ENCODE measurements at regions not wholly inside any gene's neighbourhood (a gene's known extent, or its start where the extent isn't known, plus 50 kb on each side); places are given as distances from the start of the nearest gene placed in this dataset.

DNA sequence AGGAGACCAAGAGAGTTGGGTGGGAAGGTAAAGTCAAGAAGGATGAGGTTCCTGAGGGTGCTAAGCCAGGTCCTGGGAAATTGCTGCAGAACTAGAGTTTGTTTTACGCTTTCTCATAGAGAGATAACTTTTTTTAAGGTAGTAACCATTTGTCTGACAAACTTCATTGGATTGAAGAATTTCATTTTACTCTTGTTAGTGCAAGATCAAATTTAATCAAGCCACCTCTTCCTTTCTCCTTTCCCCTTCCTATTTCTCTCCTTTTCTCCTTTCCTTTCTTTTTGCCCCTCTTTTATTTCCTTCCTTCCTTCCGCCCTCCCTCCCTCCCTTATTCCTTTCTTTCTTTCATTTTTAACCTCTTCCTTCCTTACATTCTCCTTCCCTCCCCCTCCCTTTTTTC, 65.4 kb downstream of the RDH14 start:
- Mint-ChIP-seq H3K4me1 (no peaks in the 10 kb centered on the region), H3K4me3 (no peak overlapping the region), H3K36me3 (no peaks in the 10 kb centered on the region), H3K9me3 (no peaks in the 10 kb centered on the region), H3K27ac (no peak overlapping the region), H3K27me3 (peaks cover 17 to 22% of the 10 kb centered on the region in 2 donors)
- ChIA-PET POLR2A (ENCODE audit: partially characterized antibody) (no interaction called here), CTCF (ENCODE audit: partially characterized antibody) (no interaction called here)
- Histone ChIP-seq H3K9me3 (ENCODE audit: control insufficient read depth in 1 of 2, low read length in 2 of 2) (no peaks in the 10 kb centered on the region), H3K4me3 (ENCODE audit: low read length in 2 of 2) (no peak overlapping the region), H3K36me3 (ENCODE audit: insufficient read depth, low read length) (no peaks in the 10 kb centered on the region), H3K4me1 (ENCODE audit: insufficient read depth, low read length) (no peaks in the 10 kb centered on the region), H3K27me3 (ENCODE audit: insufficient read depth, low read length) (peaks cover 4% of the 10 kb centered on the region), H3K27ac (ENCODE audit: low read depth, low read length) (no peak overlapping the region)
- no peak for DNase-seq
- intact Hi-C loops (cut with micrococcal nuclease): no loop called here

DNA sequence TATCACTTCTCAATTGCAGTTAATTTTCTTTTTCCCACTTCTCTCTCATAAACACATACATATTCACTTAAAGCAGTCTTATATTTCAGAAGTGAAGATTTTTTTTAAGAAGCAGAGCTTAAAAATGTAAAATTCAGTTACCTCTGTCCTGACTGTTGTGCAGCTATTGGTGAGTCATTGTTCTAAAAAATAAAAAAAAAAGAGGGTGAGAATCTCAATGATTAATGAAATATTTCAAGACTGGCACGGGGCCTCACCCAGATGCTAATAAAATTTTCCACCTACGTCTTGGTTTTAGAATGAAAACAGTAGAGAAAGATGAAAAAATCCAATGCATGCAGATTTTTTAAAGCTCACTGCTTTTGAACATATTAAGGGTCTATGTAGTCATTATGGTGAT, 67.7 kb downstream of the RDH14 start:
- no peaks in the 10 kb centered on the region for H3K4me1 Mint-ChIP-seq
- H3K27ac ChIP-seq (ENCODE audit: low read depth, low read length): no peak overlapping the region
- H3K27ac Mint-ChIP-seq: no peak overlapping the region
- H3K4me3 Mint-ChIP-seq: no peak overlapping the region
- peaks cover 4% of the 10 kb centered on the region for H3K27me3 ChIP-seq (ENCODE audit: insufficient read depth, low read length)
- H3K36me3 Mint-ChIP-seq: no peaks in the 10 kb centered on the region
- H3K36me3 ChIP-seq (ENCODE audit: insufficient read depth, low read length): no peaks in the 10 kb centered on the region
- no peak for DNase-seq
- no peaks in the 10 kb centered on the region for H3K4me1 ChIP-seq (ENCODE audit: insufficient read depth, low read length)
- peaks cover 15 to 22% of the 10 kb centered on the region in 2 donors for H3K27me3 Mint-ChIP-seq
- ChIA-PET POLR2A (ENCODE audit: partially characterized antibody) (no interaction called here), CTCF (ENCODE audit: partially characterized antibody) (no interaction called here)
- H3K9me3 ChIP-seq (ENCODE audit: control insufficient read depth in 1 of 2, low read length in 2 of 2): no peaks in the 10 kb centered on the region
- H3K4me3 ChIP-seq (ENCODE audit: low read length in 2 of 2): no peak overlapping the region
- intact Hi-C loops (cut with micrococcal nuclease): no loop called here
- no peaks in the 10 kb centered on the region for H3K9me3 Mint-ChIP-seq

DNA sequence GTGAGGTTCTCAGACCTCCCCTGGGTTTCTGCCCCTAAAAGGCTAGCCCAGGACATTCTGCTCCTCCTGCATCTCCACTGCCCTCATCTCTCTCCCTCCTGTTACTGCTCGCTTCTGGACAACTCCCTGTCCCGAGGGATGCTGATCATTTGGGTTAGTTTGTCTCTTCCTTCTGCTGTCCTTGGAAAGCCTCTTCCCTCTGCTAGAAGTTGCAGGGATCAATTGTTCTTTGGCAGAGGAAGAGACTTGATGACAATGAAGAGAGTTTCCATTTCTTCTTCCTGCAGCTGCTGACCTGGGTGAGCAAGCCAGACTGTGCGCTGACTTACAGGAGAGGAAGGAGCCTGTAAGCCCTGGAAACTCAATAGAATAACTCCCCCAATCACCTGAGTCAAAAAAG, 68.9 kb downstream of the RDH14 start:
- no peaks in the 10 kb centered on the region for H3K36me3 ChIP-seq (ENCODE audit: insufficient read depth, low read length)

DNA sequence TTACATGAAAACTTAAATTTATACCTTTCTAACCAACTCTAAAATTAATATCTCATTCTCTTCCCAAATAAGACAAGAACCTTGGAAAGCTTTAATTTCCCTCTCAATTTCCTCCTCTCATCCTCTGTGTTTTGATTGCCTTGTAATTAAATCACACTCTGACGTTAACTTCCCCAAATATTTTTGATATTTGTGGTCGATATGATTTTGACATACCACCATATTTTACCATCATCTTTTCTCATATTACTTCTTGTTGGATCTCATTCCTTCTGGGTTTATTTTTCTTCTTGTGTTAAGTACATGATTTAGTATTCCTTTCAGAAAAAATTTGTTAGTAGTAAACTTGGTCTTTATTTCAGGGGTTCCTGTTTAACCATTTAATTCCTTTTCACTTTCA, 69.6 kb downstream of the RDH14 start:
- no peaks in the 10 kb centered on the region for H3K9me3 ChIP-seq (ENCODE audit: control insufficient read depth in 1 of 2, low read length in 2 of 2)

More for the DNA sequence above, 68.9 kb downstream of the RDH14 start:
- DNase-seq: no peak
- Mint-ChIP-seq H3K4me3 (no peak overlapping the region), H3K36me3 (no peaks in the 10 kb centered on the region), H3K9me3 (no peaks in the 10 kb centered on the region), H3K27ac (peak overlapping the region in 1 of 7 donors; percentile 30), H3K27me3 (peaks cover 14 to 19% of the 10 kb centered on the region in 2 donors), H3K4me1 (no peaks in the 10 kb centered on the region)
- Histone ChIP-seq H3K9me3 (ENCODE audit: control insufficient read depth in 1 of 2, low read length in 2 of 2) (no peaks in the 10 kb centered on the region), H3K4me3 (ENCODE audit: low read length in 2 of 2) (no peak overlapping the region), H3K27ac (ENCODE audit: low read depth, low read length) (no peak overlapping the region), H3K4me1 (ENCODE audit: insufficient read depth, low read length) (no peaks in the 10 kb centered on the region), H3K27me3 (ENCODE audit: insufficient read depth, low read length) (peaks cover 4% of the 10 kb centered on the region)
- ChIA-PET POLR2A (ENCODE audit: partially characterized antibody) (no interaction called here), CTCF (ENCODE audit: partially characterized antibody) (no interaction called here)
- intact Hi-C loops (cut with micrococcal nuclease): no loop called here

DNA sequence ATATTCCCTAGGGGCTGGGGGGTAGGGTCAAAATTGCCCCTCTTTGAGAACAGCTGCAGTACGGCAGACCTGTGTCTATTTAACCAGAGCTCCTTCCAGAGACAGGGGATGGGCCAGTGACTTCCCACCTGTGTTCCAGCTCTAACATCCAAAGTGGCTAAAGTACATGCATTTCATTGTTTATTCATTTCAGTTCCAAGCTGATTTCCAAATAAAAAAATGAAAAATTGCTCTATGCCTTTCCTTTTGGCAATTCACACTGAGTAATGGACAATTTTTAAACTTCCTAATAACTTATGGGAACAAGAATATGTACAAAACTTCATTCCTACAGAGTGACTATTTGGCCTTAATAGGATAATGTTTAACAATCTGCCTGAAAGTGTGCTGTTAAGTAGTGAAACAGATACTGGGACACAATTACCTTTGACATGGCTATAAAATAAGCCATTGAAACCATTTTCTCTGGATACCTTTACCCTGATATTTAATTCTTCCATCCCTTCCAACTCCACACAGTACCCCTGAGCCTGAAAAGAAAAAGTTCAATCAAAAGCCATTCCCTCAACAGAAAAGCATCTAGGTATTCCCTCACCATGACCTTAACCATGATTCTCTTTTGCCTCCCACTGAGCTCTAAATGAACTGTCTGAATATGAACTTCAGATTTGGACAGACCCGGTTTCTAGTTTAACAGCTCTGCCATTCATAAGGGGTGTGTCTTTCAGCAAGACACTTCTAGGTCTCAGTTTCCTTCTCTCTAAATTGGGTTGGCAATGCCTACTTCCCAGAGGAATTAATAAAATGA, 73.1 kb downstream of the RDH14 start:
- Mint-ChIP-seq H3K9me3 (no peaks in the 10 kb centered on the region), H3K27ac (no peak overlapping the region), H3K27me3 (peaks cover 2 to 3% of the 10 kb centered on the region in 2 donors), H3K4me3 (no peak overlapping the region), H3K4me1 (no peaks in the 10 kb centered on the region), H3K36me3 (no peaks in the 10 kb centered on the region)
- ChIA-PET POLR2A (ENCODE audit: partially characterized antibody) (no interaction called here), CTCF (ENCODE audit: partially characterized antibody) (no interaction called here)
- intact Hi-C loops (cut with micrococcal nuclease): no loop called here
- Histone ChIP-seq H3K27me3 (ENCODE audit: insufficient read depth, low read length) (peaks cover 4% of the 10 kb centered on the region), H3K27ac (ENCODE audit: low read depth, low read length) (no peak overlapping the region), H3K4me1 (ENCODE audit: insufficient read depth, low read length) (no peaks in the 10 kb centered on the region), H3K9me3 (ENCODE audit: control insufficient read depth in 1 of 2, low read length in 2 of 2) (no peaks in the 10 kb centered on the region), H3K4me3 (ENCODE audit: low read length in 2 of 2) (no peak overlapping the region), H3K36me3 (ENCODE audit: insufficient read depth, low read length) (no peaks in the 10 kb centered on the region)
- no peak for DNase-seq

More for the DNA sequence above, 69.6 kb downstream of the RDH14 start:
- peaks cover 11 to 16% of the 10 kb centered on the region in 2 donors for H3K27me3 Mint-ChIP-seq
- Histone ChIP-seq H3K4me1 (ENCODE audit: insufficient read depth, low read length) (no peaks in the 10 kb centered on the region), H3K27me3 (ENCODE audit: insufficient read depth, low read length) (peaks cover 4% of the 10 kb centered on the region), H3K27ac (ENCODE audit: low read depth, low read length) (no peak overlapping the region), H3K36me3 (ENCODE audit: insufficient read depth, low read length) (no peaks in the 10 kb centered on the region), H3K4me3 (ENCODE audit: low read length in 2 of 2) (no peak overlapping the region)
- no peaks in the 10 kb centered on the region for H3K9me3 Mint-ChIP-seq
- CTCF ChIA-PET (ENCODE audit: partially characterized antibody): no interaction called here
- no peak overlapping the region for H3K27ac Mint-ChIP-seq
- POLR2A ChIA-PET (ENCODE audit: partially characterized antibody): no interaction called here
- intact Hi-C loops (cut with micrococcal nuclease): no loop called here
- no peak overlapping the region for H3K4me3 Mint-ChIP-seq
- no peak for DNase-seq
- no peaks in the 10 kb centered on the region for H3K36me3 Mint-ChIP-seq
- H3K4me1 Mint-ChIP-seq: no peaks in the 10 kb centered on the region

DNA sequence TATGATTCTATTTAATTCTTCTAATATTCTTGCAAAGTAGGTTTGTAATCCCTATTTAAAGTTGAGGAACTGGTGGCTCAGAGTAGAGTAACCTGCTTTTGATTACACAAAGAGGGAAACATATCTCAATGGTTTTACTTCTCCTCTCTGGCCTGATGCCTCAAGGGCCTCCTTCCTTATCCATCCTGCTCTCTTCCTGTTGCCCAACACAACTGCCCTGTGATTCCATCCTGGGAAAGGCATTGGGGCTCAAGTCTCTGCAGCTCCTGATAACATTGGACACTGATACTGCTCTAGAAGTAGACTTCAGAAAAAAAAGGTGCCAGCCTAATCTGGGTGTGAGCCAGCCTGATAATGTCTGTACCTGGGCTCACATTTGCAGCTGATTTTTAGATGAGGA, 75.8 kb downstream of the RDH14 start:
- H3K36me3 Mint-ChIP-seq: no peaks in the 10 kb centered on the region

DNA sequence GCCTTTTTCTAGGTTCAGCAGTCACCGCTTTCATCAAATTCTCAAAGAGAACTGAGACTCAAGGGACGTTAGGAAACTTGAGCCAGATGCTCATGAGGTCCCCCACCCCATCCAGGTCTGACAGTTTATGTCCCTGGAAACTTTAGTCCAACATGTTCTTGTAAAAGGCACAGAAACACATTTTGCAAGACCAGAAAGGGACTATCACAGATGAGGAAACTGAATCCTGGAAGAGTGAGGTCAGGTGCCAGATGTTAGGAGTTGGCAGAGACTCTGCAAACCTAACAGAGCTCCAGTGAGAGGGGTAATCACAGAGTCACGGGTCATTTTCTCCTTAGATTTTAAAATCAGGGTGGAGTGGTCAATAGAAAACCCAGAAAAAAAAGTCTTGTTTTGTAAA, 76.6 kb downstream of the RDH14 start:
- H3K36me3 Mint-ChIP-seq: no peaks in the 10 kb centered on the region
- H3K27me3 Mint-ChIP-seq: peaks cover 0 to 3% of the 10 kb centered on the region in 2 donors
- no peak overlapping the region for H3K27ac Mint-ChIP-seq
- H3K4me3 Mint-ChIP-seq: no peak overlapping the region
- Histone ChIP-seq H3K36me3 (ENCODE audit: insufficient read depth, low read length) (no peaks in the 10 kb centered on the region), H3K4me3 (ENCODE audit: low read length in 2 of 2) (no peak overlapping the region), H3K27ac (ENCODE audit: low read depth, low read length) (no peak overlapping the region), H3K4me1 (ENCODE audit: insufficient read depth, low read length) (no peaks in the 10 kb centered on the region), H3K27me3 (ENCODE audit: insufficient read depth, low read length) (no peaks in the 10 kb centered on the region), H3K9me3 (ENCODE audit: control insufficient read depth in 1 of 2, low read length in 2 of 2) (no peaks in the 10 kb centered on the region)
- H3K4me1 Mint-ChIP-seq: no peaks in the 10 kb centered on the region
- ChIA-PET CTCF (ENCODE audit: partially characterized antibody) (no interaction called here), POLR2A (ENCODE audit: partially characterized antibody) (no interaction called here)
- DNase-seq: no peak
- H3K9me3 Mint-ChIP-seq: no peaks in the 10 kb centered on the region
- intact Hi-C loops (cut with micrococcal nuclease): no loop called here

More for the DNA sequence above, 75.8 kb downstream of the RDH14 start:
- POLR2A ChIA-PET (ENCODE audit: partially characterized antibody): no interaction called here
- no peak overlapping the region for H3K27ac ChIP-seq (ENCODE audit: low read depth, low read length)
- intact Hi-C loops (cut with micrococcal nuclease): no loop called here
- no peaks in the 10 kb centered on the region for H3K4me1 ChIP-seq (ENCODE audit: insufficient read depth, low read length)
- no peaks in the 10 kb centered on the region for H3K36me3 ChIP-seq (ENCODE audit: insufficient read depth, low read length)
- H3K4me3 ChIP-seq (ENCODE audit: low read length in 2 of 2): no peak overlapping the region
- Mint-ChIP-seq H3K4me3 (no peak overlapping the region), H3K9me3 (no peaks in the 10 kb centered on the region), H3K27me3 (peaks cover 0 to 3% of the 10 kb centered on the region in 2 donors), H3K4me1 (no peaks in the 10 kb centered on the region), H3K27ac (no peak overlapping the region)
- H3K9me3 ChIP-seq (ENCODE audit: control insufficient read depth in 1 of 2, low read length in 2 of 2): no peaks in the 10 kb centered on the region
- DNase-seq: no peak
- CTCF ChIA-PET (ENCODE audit: partially characterized antibody): no interaction called here
- H3K27me3 ChIP-seq (ENCODE audit: insufficient read depth, low read length): no peaks in the 10 kb centered on the region
